ENCODE measurements at regions not wholly inside any gene's neighbourhood (a gene's known extent, or its start where the extent isn't known, plus 50 kb on each side); places are given as distances from the start of the nearest gene placed in this dataset.

- no peak for TF ChIP-seq EZH2 (IDR thresholded peaks at IDR 0.05; ENCODE audit: low read length, missing control alignments)
- peak; percentile 70 to 82 for TF ChIP-seq CTCF (conservative IDR thresholded peaks at IDR 0.05 in 1 of 2, IDR thresholded peaks at IDR 0.05 in 1 of 2; ENCODE audit: low read depth in 1 of 2, low read length in 2 of 2)
Observed at GRCh38 chr15:87672309-87673288, 583.9 kb downstream of the NTRK3 start.
